ENCODE measurements at regions not wholly inside any gene's neighbourhood (a gene's known extent, or its start where the extent isn't known, plus 50 kb on each side); places are given as distances from the start of the nearest gene placed in this dataset.
A peak's percentile ranks its signal among the peaks of the same experiment; 100 is the strongest.

- TF ChIP-seq CTCF (IDR thresholded peaks at IDR 0.05) = no peak
- WGBS, 2 donors = 55 to 61% methylated on average over 5 of the region's 5 CpGs
Observed at GRCh38 chr9:7984692-7985091, 185.1 kb upstream of the DMAC1 start.

GRCh38 chr9:7984203-7984602, 184.6 kb upstream of the DMAC1 start:
- Histone ChIP-seq H3K9me3 (no peaks in the 10 kb centered on the region), H3K4me1 (peaks cover 0 to 8% (median 0%) of the 10 kb centered on the region in 9 donors), H3K27me3 (no peaks in the 10 kb centered on the region), H3K36me3 (no peaks in the 10 kb centered on the region), H3K4me3 (no peak overlapping the region), H3K27ac (no peak overlapping the region)
- 41 to 53% methylated on average over 2 of the region's 2 CpGs for WGBS, 2 donors
- ATAC-seq (no peak), DNase-seq (no peak)
- intact Hi-C loops (cut with DNase I) = loop anchor here in 1 of 10 donors (5.0 kb wide), 1 partner anchor 352 kb away; no protein-coding TSS in a partner anchor
- no peak for TF ChIP-seq CTCF (IDR thresholded peaks at IDR 0.05)

More at GRCh38 chr9:7984692-7985091, 185.1 kb upstream of the DMAC1 start:
- intact Hi-C loops (cut with DNase I) = loop anchor here in 1 of 10 donors (5.0 kb wide), 1 partner anchor 352 kb away; no protein-coding TSS in a partner anchor
- no peaks in the 10 kb centered on the region for H3K9me3 ChIP-seq
- H3K4me1 ChIP-seq = peaks cover 0 to 8% (median 0%) of the 10 kb centered on the region in 9 donors
- H3K27me3 ChIP-seq = no peaks in the 10 kb centered on the region
- no peaks in the 10 kb centered on the region for H3K36me3 ChIP-seq
- H3K27ac ChIP-seq = no peak overlapping the region
- H3K4me3 ChIP-seq = no peak overlapping the region
- DNase-seq (no peak), ATAC-seq (no peak)

GRCh38 chr9:7983490-7983889, 183.9 kb upstream of the DMAC1 start:
- DNase-seq (no peak), ATAC-seq (peak in 1 of 8 donors; percentile 20)
- intact Hi-C loops (cut with DNase I) = loop anchor here in 1 of 10 donors (5.0 kb wide), 1 partner anchor 351 kb away; no protein-coding TSS in a partner anchor
- 13 to 14% methylated on average over 5 of the region's 5 CpGs for WGBS, 2 donors
- Histone ChIP-seq H3K27me3 (no peaks in the 10 kb centered on the region), H3K36me3 (no peaks in the 10 kb centered on the region), H3K4me1 (peaks cover 0 to 8% (median 0%) of the 10 kb centered on the region in 9 donors), H3K4me3 (no peak overlapping the region), H3K27ac (no peak overlapping the region), H3K9me3 (no peaks in the 10 kb centered on the region)
- TF ChIP-seq CTCF (IDR thresholded peaks at IDR 0.05) = no peak

- Histone ChIP-seq H3K4me1 (peaks cover 0 to 8% (median 0%) of the 10 kb centered on the region in 9 donors), H3K9me3 (no peaks in the 10 kb centered on the region), H3K27ac (no peak overlapping the region), H3K27me3 (no peaks in the 10 kb centered on the region), H3K36me3 (no peaks in the 10 kb centered on the region), H3K4me3 (no peak overlapping the region)
- WGBS, 2 donors = 68 to 79% methylated on average over 4 of the region's 4 CpGs
- ATAC-seq = no peak
- intact Hi-C loops (cut with DNase I) = loop anchor here in 1 of 10 donors (5.0 kb wide), 1 partner anchor 351 kb away; no protein-coding TSS in a partner anchor
- no peak for DNase-seq
- no peak for TF ChIP-seq CTCF (IDR thresholded peaks at IDR 0.05)
Observed at GRCh38 chr9:7982907-7983306, 183.3 kb upstream of the DMAC1 start.
